ENCODE measurements at regions not wholly inside any gene's neighbourhood (a gene's known extent, or its start where the extent isn't known, plus 50 kb on each side); places are given as distances from the start of the nearest gene placed in this dataset.
"Not testable (repeated sequence)": the region's sequence is repeated elsewhere in the genome, so short reads cannot be mapped to it uniquely, and the experiment has no call there.

DNA sequence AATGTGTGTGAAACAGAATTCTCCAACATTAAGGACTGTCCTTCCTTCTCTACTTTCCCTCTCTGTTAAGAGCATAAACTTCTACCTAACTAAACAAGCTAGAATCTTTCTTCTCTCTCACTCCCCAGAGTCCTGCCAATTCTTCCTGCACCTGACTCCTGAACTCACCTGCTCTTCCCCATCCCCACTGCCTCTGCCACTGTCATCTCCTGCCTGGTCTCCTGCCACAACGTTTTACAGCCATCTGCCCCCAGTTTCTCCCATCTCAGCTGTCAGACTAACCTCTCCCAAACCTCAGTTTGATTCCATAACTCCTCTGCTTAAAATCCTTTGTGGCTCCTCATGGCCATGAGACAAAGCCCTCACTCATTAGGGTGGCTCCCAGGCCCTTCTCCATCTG is 119.8 kb upstream of the FOXN2 start:
- DNase-seq (ENCODE audit: low read depth in 1 of 2, low spot score in 1 of 2): no peak
- in situ Hi-C loops (cut with HindIII; ENCODE audit: low pct_unique_long_range_greater_than_20kb, low sequenced_read_pairs): no loop called here
- TF ChIP-seq JUND (IDR thresholded peaks at IDR 0.05; ENCODE audit: low read depth): no peak

DNA sequence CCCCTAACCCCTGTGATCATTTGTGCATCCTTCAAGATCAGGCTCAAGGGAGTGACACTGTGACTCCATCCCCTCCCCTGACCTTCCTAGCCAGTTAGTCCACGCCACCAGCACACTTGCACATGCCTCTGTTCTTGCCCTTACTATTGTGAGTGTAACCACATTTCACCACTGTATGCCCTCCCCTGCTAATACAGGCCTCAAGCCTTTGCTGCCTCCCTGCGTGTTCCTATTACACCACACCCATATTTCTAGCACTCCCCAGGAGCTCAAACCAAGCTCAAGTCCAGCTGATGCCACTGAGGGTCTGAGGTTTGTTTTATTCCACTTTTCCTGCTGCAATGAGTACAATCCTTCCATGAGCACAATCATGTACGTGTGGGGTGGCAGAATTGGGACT is 119.3 kb upstream of the FOXN2 start:
- no peak for DNase-seq (ENCODE audit: low read depth in 1 of 2, low spot score in 1 of 2)
- in situ Hi-C loops (cut with HindIII; ENCODE audit: low pct_unique_long_range_greater_than_20kb, low sequenced_read_pairs): no loop called here
- no peak for TF ChIP-seq JUND (IDR thresholded peaks at IDR 0.05; ENCODE audit: low read depth)

DNA sequence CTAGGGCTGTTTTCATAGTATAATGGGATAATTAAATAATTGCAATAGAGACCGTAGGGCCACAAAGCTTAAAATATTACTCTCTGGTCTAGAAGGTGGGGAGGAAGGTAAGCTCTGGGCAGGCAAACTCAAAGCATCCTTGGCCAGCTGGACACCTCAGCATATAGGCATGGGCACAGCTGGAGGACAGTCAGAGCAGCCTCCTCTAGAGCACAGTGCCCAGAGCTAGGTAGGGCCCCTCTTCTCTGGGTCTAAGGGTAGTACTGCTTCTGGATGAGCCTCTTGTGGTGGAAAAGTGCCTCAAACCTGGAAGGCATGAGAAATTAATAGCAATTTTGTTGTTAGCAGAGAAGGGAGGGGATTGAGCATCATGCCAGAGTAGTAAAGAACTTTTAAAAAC is 116.9 kb upstream of the FOXN2 start:
- in situ Hi-C loops (cut with HindIII; ENCODE audit: low pct_unique_long_range_greater_than_20kb, low sequenced_read_pairs): no loop called here
- no peak for TF ChIP-seq JUND (IDR thresholded peaks at IDR 0.05; ENCODE audit: low read depth)

DNA sequence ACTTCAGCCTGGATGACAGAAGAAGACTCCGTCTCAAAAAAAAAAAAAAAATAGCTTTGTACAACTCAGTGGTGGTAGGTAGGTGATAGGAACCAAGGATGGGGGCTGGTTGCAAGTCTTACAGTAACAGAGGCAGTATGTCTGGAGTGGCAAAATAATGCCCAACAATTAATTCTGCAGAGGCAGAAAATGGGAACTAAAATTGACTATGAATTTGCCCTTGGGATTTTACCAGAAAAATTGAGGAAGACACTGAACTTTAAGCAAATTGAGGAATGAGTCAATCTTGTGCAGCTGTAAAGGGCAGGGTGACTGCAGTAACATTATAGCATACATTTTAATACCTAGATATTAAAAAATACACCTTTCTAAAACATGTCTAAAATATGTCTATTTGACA is 116.1 kb upstream of the FOXN2 start:
- in situ Hi-C loops (cut with HindIII; ENCODE audit: low pct_unique_long_range_greater_than_20kb, low sequenced_read_pairs): no loop called here
- DNase-seq (ENCODE audit: low read depth in 1 of 2, low spot score in 1 of 2): no peak

More for the DNA sequence above, 116.9 kb upstream of the FOXN2 start:
- DNase-seq (ENCODE audit: low read depth in 1 of 2, low spot score in 1 of 2): no peak

DNA sequence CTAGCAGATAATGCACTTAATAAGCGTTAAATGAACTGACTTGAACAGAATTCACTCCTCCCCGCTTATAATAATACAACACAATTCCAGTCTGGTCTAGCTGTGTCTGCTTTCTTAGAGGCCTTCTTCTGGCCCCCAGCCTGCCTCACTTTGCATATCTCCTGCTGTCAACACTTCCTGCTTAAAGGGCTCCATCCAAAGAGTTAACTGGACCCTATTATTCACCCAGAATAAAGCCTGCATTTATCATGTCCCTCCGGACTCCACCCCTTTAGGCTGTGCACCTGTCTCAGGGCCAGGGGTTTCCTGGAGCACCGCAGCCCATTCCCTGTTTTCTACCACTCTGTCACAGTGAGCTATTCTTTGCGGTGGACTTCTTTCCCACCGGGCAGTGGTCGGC is 115.4 kb upstream of the FOXN2 start:
- no peak for TF ChIP-seq JUND (IDR thresholded peaks at IDR 0.05; ENCODE audit: low read depth)
- in situ Hi-C loops (cut with HindIII; ENCODE audit: low pct_unique_long_range_greater_than_20kb, low sequenced_read_pairs): no loop called here
- DNase-seq (ENCODE audit: low read depth in 1 of 2, low spot score in 1 of 2): no peak

More for the DNA sequence above, 116.1 kb upstream of the FOXN2 start:
- no peak for TF ChIP-seq JUND (IDR thresholded peaks at IDR 0.05; ENCODE audit: low read depth)

DNA sequence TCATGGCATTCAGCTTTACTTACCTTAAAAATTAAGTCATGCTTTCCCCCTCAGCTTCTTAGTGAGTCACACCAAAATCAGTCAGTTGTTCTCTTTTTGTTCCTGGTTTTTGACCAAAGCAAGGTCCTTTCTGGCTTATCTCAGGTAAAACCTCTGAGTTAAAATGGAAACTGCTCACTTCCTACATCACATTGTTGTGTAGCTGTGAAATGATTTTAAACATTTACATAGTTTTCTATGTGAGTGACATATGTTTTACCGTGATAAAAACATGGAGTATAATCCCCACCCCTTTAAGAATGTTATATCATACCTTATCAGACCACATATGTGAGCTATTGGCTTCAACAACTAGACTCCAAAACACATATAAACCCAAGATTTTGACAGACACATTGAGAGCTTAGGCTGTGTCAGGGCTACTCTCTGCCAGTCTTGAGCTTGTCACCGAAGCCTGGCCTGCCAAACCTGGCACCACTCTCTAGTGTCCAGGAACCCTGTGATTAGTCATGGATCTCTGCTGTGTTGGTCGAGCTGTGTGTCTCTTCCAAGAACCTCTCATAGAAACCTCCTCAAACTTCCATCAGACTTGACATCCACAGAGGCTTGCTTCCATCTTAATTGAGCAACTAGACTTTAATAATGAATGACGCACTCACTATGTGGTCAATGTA is 113.7 kb upstream of the FOXN2 start:
- no peak for DNase-seq (ENCODE audit: low read depth in 1 of 2, low spot score in 1 of 2)
- in situ Hi-C loops (cut with HindIII; ENCODE audit: low pct_unique_long_range_greater_than_20kb, low sequenced_read_pairs): no loop called here
- TF ChIP-seq JUND (IDR thresholded peaks at IDR 0.05; ENCODE audit: low read depth): no peak

DNA sequence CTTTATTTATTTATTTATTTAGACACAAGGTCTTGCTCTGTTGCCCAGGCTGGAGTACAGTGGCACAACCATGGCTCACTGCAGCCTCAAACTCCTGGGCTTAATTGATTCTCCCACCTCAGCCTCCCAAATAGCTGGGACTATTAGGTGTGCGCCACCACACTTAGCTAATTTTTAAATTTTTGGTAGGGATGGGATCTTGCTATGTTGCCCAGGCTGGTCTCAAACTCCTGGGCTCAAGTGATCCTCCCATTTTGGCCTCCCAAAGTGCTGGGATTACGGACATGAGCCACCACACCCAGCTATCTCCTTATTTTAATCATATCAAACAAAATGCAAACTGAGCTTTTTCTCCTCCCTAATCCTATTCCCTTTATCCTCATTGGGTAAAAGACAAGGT is 113.0 kb upstream of the FOXN2 start:
- DNase-seq (ENCODE audit: low read depth in 1 of 2, low spot score in 1 of 2); in situ Hi-C loops (cut with HindIII; ENCODE audit: low pct_unique_long_range_greater_than_20kb, low sequenced_read_pairs): not testable (repeated sequence)

DNA sequence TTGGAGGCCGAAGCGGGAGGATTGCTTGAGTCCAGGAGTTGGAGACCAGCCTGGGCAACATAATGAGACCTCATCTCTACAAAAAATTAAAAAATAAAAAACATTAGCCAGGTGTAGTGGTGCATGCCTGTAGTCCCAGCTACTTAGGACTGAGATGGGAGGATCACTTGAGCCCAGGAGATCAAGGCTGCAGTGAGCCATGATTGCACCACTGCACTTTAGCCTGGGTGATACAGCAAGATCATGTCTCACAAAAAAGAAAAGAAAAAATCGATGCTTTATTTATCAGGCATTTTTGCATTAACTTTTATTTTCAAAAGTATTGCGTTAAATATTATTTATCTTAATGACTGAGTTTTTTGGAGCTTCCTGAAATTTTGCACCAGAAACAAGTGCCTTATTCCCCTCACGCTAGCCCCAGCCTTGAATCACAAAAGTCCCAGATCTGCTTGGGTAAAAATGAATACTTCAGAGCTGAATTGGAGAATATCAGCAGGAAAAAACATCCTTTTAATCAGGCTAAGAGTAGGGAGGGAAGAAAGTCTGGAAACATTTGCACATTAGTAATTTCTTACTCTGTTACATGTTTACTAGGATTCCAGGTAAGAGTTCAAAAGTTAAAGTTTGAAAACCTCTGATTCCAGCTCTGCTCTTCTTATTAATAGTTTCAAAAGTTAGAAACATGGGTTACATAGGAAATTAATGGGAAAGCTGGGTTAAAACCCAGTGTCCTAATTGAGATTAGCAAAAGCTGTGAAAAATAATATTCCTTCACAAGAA is 111.4 kb upstream of the FOXN2 start:
- DNase-seq (ENCODE audit: low read depth in 1 of 2, low spot score in 1 of 2): no peak
- no peak for TF ChIP-seq JUND (IDR thresholded peaks at IDR 0.05; ENCODE audit: low read depth)
- in situ Hi-C loops (cut with HindIII; ENCODE audit: low pct_unique_long_range_greater_than_20kb, low sequenced_read_pairs): no loop called here

DNA sequence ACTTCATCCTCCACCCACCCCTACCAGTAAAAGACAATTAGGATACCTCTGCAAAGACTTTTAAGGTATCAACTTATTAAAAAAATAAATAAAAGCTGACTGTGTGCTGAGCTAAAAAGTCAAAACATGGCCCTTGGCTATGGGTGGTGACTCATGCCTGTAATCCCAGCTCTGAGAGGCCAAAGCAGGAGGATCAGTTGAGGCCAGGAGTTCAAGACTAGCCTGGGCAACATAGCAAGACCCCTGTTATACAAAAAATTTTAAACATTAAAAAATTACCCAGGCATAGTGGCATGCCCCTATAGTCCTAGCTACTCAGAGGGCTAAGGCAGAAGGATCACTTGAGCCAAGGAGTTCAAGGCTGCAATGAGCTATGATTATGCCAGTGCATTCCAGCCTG is 110.8 kb upstream of the FOXN2 start:
- in situ Hi-C loops (cut with HindIII; ENCODE audit: low pct_unique_long_range_greater_than_20kb, low sequenced_read_pairs): no loop called here
- DNase-seq (ENCODE audit: low read depth in 1 of 2, low spot score in 1 of 2): no peak
- TF ChIP-seq JUND (IDR thresholded peaks at IDR 0.05; ENCODE audit: low read depth): no peak

DNA sequence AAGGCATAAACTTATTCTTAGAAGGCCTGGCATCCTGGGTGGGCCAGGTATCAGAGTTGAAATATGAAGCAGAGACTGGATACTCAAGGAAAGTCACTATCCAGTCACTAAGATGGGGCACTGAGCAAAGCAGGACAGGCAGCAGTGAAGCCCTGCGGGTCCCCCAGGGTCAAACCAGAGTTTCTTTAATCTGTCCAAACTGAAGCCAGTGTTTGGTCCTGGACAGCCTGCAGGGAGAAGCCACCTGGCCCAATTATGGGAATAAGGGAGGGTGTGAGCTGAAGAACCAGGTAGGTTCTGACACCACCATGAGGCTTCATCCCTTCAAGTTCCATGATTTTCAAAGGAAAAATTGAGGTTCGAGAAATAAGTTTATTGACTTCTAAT is 109.7 kb upstream of the FOXN2 start:
- no peak for DNase-seq (ENCODE audit: low read depth in 1 of 2, low spot score in 1 of 2)
- in situ Hi-C loops (cut with HindIII; ENCODE audit: low pct_unique_long_range_greater_than_20kb, low sequenced_read_pairs): no loop called here
- no peak for TF ChIP-seq JUND (IDR thresholded peaks at IDR 0.05; ENCODE audit: low read depth)

DNA sequence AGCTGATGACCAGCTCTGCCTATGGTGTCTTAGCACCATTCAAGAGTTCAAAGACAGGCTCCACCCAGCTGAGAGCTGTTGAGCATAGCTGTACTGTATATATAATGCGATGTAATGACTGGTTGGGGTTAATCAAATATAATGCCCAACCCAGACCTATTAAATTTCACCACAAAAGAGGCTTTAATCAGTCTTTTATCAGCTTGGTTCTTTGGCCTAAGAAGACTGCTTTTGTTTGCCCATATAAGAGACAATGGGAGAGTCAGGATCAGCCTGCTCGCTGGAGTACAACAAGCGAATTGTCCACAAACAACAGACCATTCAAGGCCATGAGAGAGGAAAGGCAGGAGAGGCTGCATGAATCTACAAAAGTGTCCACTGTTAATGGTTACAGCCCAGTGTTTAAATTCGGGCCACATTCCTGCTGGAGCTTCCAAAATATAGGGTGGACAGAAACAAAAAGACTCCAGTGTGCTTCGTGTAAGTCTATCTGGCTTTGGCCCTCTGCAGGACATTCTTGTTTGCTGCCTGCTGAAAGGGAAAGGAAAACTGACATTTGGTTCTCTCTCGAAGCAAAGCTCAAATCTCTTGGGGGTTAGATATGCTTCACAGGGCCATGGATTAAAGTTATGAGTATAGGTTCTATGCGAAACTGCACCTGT is 109.2 kb upstream of the FOXN2 start:
- in situ Hi-C loops (cut with HindIII; ENCODE audit: low pct_unique_long_range_greater_than_20kb, low sequenced_read_pairs): no loop called here
- peak in 1 of 2 experiments; percentile 7 for DNase-seq (ENCODE audit: low read depth in 1 of 2, low spot score in 1 of 2)
- no peak for TF ChIP-seq JUND (IDR thresholded peaks at IDR 0.05; ENCODE audit: low read depth)

DNA sequence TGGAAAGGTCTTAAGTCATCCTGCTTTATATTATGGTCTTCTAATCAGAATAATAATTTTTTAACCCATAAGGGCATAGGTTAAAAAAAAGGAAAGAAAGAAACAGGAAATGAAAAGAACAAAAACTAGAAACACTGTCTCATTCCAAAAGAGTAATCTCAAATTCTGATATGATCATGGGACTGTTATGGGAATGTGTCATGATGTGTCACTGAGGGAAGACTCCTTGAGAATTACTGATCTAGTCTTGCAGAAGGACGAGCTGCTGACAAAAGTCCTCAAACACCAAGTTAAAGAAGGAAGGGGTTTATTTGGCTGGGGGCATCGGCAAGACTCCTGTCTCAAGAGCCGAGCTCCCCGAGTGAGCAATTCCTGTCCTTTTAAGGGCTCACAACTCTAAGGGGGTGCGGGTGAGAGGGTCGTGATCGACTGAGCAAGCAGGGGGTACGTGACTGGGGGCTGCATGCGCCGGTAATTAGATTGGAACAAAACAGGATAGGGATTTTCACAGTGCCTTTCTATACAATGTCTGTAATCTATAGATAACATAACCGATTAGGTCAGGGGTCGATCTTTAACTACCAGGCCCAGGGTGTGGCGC is 108.3 kb upstream of the FOXN2 start:
- DNase-seq (ENCODE audit: low read depth in 1 of 2, low spot score in 1 of 2); in situ Hi-C loops (cut with HindIII; ENCODE audit: low pct_unique_long_range_greater_than_20kb, low sequenced_read_pairs): not testable (repeated sequence)

DNA sequence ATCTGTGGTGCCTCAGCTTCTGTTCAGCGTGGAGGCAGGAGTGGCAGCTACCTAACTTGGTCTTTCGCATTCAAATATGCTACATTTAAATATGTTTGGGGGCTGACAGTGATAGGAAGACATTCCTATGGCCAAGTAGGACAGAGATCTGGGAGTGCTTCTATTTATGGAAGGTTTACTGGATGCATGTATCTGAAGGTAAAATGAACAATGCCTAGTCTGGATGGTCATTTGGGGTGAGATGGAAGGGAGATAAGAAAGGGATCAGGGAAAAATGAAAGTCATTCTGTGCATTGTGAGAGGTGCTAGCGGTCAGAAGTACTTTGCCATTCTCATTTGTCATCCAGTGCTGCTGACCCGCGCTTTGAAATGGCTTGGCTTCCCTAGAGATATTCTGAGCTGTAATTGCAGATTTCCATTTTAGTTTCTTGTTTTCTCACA is 107.3 kb upstream of the FOXN2 start:
- no peak for TF ChIP-seq JUND (IDR thresholded peaks at IDR 0.05; ENCODE audit: low read depth)
- in situ Hi-C loops (cut with HindIII; ENCODE audit: low pct_unique_long_range_greater_than_20kb, low sequenced_read_pairs): no loop called here

More for the DNA sequence above, 107.3 kb upstream of the FOXN2 start:
- DNase-seq (ENCODE audit: low read depth in 1 of 2, low spot score in 1 of 2): no peak
